PC-9 (cell line): ENCODE measurements at regions not wholly inside any gene's neighbourhood (a gene's known extent, or its start where the extent isn't known, plus 50 kb on each side); places are given as distances from the start of the nearest gene placed in this dataset.

ENCODE experiments used
- BruUV-seq: library from RNA; stranded (reverse); fragments of 400-500 nt; replicated peaks from 2 replicates; lab custom pipeline; 2021; lab: Mats Ljungman, UMichigan
- CTCF ChIA-PET: fragments of 300-600 bp; sonication (Branson Sonifier 250); formaldehyde crosslinking; loops from one replicate; lab custom pipeline; 2022; ENCODE audit warnings: antibody characterized with exemption; lab: Charles Lee
- POLR2A ChIA-PET: fragments of 300-600 bp; sonication (Branson Sonifier 250); formaldehyde crosslinking; loops from one replicate; lab custom pipeline; 2022; ENCODE audit warnings: antibody characterized with exemption; ENCODE audit not compliant: unreplicated experiment; lab: Charles Lee
- DNase-seq, 2 experiments: peaks; one replicate each; pipeline versions ENCODE4 v3.0.0 to v3.0.0-alpha.2; 2015 to 2022; ENCODE audit warnings: mixed read lengths in 1 of 2
- H2AFZ ChIP-seq: fragments of 200-600 bp; sonication (generic); 2 replicates; pipeline ENCODE4 v1.8.1; 2017; ENCODE audit warnings: antibody characterized with exemption
- H3F3A ChIP-seq: fragments of 200-600 bp; sonication (generic); 2 replicates; pipeline ENCODE4 v1.8.1; 2017; ENCODE audit warnings: antibody characterized with exemption, mild to moderate bottlenecking, low read depth; ENCODE audit not compliant: insufficient read depth
- H3K27ac ChIP-seq: fragments of 200-600 bp; sonication (generic); 2 replicates; pipeline ENCODE4 v1.6.1; 2016; ENCODE audit warnings: mixed run types
- H3K27me3 ChIP-seq: fragments of 200-600 bp; sonication (generic); 2 replicates; pipeline ENCODE4 v1.6.1; 2016; ENCODE audit warnings: low read depth, mixed run types; ENCODE audit not compliant: insufficient read depth
- H3K36me3 ChIP-seq: fragments of 200-600 bp; sonication (generic); 2 replicates; pipeline ENCODE4 v1.6.1; 2016; ENCODE audit warnings: low read depth, mixed run types
- H3K4me1 ChIP-seq: fragments of 200-600 bp; sonication (generic); replicated peaks from 2 replicates; pipeline ENCODE4 v1.6.1; 2016; ENCODE audit warnings: mixed run types; ENCODE audit not compliant: insufficient read depth
- H3K4me2 ChIP-seq: fragments of 200-600 bp; sonication (generic); 2 replicates; pipeline ENCODE4 v1.6.1; 2017; ENCODE audit warnings: mixed run types
- H3K4me3 ChIP-seq: fragments of 200-600 bp; sonication (generic); 2 replicates; pipeline ENCODE4 v1.6.1; 2016; ENCODE audit warnings: mixed run types
- H3K79me2 ChIP-seq: fragments of 200-600 bp; sonication (generic); 2 replicates; pipeline ENCODE4 v1.6.1; 2017; ENCODE audit warnings: low read depth, mixed run types
- H3K9me2 ChIP-seq: fragments of 200-600 bp; sonication (generic); 2 replicates; pipeline ENCODE4 v1.8.1; 2017; ENCODE audit warnings: mild to moderate bottlenecking; ENCODE audit not compliant: insufficient read depth
- H3K9me3 ChIP-seq: fragments of 200-600 bp; sonication (generic); 2 replicates; pipeline ENCODE4 v1.8.1; 2016; ENCODE audit warnings: low read depth; ENCODE audit not compliant: insufficient read depth
- H4K20me1 ChIP-seq: fragments of 200-600 bp; sonication (generic); 2 replicates; pipeline ENCODE4 v1.8.1; 2017; ENCODE audit not compliant: insufficient read depth
- EZH2 ChIP-seq: fragments of 200-600 bp; sonication (generic); IDR thresholded peaks from 2 replicates; pipeline ENCODE4 v1.8.0; 2017; ENCODE audit warnings: antibody characterized with exemption, low read depth
- intact Hi-C: fragments of 100-400 bp; cut with micrococcal nuclease; formaldehyde crosslinking; loops from one replicate; pipeline ENCODE4 v1.10.0; 2022; ENCODE audit not compliant: unreplicated experiment
- TF ChIP-seq, protein P1 (sequence below): fragments of 200-600 bp; sonication (generic); conservative IDR thresholded peaks from 2 replicates; pipeline ENCODE4 v1.6.1; 2017; ENCODE audit warnings: mixed run types, antibody characterized with exemption, mild to moderate bottlenecking, moderate library complexity

DNA sequence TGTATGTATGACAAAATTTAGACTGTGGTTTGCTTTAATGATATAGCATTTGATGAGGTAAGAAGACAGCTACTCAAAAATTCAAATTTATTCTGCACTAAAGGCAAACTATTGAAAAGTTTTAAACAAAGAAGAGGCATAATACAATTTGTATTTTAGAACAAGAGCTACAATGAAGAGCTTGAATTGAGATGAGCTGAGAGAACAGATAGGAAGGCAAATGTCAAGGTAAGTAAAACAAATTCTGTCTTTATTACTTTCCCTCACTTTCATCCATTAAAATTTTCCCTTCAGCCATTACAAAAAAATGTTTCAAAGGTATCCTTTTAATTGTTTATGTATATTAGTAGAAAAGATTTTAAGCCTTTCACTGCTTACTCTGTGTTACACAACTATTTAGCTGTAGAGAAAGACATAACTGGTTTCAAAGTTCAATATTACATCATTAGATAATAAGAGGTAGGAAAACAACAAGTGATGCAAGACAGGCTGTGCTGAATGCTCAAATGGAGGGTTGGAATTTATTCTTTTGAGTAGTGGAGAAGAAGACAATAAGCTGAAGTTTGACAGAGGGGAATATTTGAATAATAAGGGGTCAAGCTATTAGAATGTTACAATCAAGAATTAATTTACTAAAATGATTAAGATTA, 1334.1 kb downstream of the FSCB start:
- Histone ChIP-seq H3K27ac (no peak overlapping the region), H3F3A (no peaks in the 10 kb centered on the region), H3K4me1 (no peaks in the 10 kb centered on the region), H3K27me3 (no peaks in the 10 kb centered on the region), H3K79me2 (no peaks in the 10 kb centered on the region), H4K20me1 (no peaks in the 10 kb centered on the region), H3K9me2 (no peaks in the 10 kb centered on the region; the same call in 1 of the 2 replicates), H3K36me3 (no peaks in the 10 kb centered on the region), H2AFZ (no peak overlapping the region), H3K4me3 (no peak overlapping the region), H3K4me2 (no peak overlapping the region), H3K9me3 (no peaks in the 10 kb centered on the region)
- BruUV-seq: no TSS peak
- CTCF ChIA-PET: no interaction called here
- POLR2A ChIA-PET: no interaction called here
- no peak for DNase-seq
- intact Hi-C loops: no loop called here
- no peak for TF ChIP-seq EZH2
- TF ChIP-seq, protein P1, sequence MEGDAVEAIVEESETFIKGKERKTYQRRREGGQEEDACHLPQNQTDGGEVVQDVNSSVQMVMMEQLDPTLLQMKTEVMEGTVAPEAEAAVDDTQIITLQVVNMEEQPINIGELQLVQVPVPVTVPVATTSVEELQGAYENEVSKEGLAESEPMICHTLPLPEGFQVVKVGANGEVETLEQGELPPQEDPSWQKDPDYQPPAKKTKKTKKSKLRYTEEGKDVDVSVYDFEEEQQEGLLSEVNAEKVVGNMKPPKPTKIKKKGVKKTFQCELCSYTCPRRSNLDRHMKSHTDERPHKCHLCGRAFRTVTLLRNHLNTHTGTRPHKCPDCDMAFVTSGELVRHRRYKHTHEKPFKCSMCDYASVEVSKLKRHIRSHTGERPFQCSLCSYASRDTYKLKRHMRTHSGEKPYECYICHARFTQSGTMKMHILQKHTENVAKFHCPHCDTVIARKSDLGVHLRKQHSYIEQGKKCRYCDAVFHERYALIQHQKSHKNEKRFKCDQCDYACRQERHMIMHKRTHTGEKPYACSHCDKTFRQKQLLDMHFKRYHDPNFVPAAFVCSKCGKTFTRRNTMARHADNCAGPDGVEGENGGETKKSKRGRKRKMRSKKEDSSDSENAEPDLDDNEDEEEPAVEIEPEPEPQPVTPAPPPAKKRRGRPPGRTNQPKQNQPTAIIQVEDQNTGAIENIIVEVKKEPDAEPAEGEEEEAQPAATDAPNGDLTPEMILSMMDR: no peak

DNA sequence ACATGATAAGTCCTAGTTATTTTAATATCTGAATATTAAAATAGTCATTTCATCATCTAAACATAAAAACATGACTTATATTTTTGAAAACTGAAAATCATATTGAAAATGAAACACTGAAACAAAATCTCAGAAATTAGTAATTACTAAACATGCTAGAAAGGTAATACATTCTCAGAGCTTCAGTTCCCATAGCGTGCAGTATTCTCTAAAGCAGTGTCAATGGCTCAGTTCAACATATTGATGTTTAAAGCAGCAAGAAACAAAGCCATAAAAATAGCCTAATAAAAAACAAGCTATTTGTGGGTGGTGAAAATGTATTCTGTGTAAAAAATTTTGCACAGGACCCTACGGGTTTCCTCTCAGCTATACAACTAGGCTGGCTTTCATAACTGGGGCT, 1337.4 kb downstream of the FSCB start:
- DNase-seq: no peak
- H3K4me1 ChIP-seq: no peaks in the 10 kb centered on the region
- CTCF ChIA-PET: no interaction called here
- no peak for TF ChIP-seq EZH2
- TF ChIP-seq, protein P1: no peak
- no peak overlapping the region for H2AFZ ChIP-seq
- H3K27ac ChIP-seq: no peak overlapping the region
- POLR2A ChIA-PET: no interaction called here
- H3K9me2 ChIP-seq: no peaks in the 10 kb centered on the region
- no peaks in the 10 kb centered on the region for H3K9me3 ChIP-seq
- H4K20me1 ChIP-seq: no peaks in the 10 kb centered on the region
- no peaks in the 10 kb centered on the region for H3K79me2 ChIP-seq
- no peaks in the 10 kb centered on the region for H3K27me3 ChIP-seq
- no TSS peak for BruUV-seq
- H3K4me2 ChIP-seq: no peak overlapping the region
- no peaks in the 10 kb centered on the region for H3F3A ChIP-seq
- no peak overlapping the region for H3K4me3 ChIP-seq
- H3K36me3 ChIP-seq: no peaks in the 10 kb centered on the region
- intact Hi-C loops: no loop called here

DNA sequence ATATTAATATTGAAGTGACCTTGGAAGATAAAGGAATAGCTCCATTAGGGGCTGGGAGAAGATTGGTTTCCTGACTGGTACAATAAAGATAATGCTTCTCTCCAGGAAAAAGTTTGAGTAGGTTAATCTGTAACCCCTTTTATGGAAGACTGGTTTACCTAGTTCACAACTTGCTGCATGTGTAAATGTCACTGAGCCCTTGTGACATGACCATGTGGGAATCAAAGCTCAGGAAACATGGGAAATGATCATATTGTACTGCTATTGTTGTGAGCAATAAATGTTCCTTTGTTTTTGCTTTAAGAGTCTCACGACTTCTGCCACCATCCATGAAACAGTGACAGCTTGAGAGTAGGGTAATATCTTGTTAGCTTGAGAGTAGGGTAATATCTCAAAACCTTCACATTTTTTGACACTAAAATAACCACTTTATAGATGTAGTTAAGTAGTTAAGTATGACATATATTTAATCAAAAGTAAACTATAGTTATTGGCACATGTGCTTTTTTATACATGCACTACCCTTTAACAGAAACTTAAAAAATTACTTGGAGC, 1338.6 kb downstream of the FSCB start:
- Histone ChIP-seq H3K27ac (no peak overlapping the region), H3K36me3 (no peaks in the 10 kb centered on the region), H3K9me3 (no peaks in the 10 kb centered on the region), H2AFZ (no peak overlapping the region), H3K4me1 (no peaks in the 10 kb centered on the region), H3K9me2 (no peaks in the 10 kb centered on the region), H3K79me2 (no peaks in the 10 kb centered on the region), H3K27me3 (no peaks in the 10 kb centered on the region), H3K4me2 (no peak overlapping the region), H3K4me3 (no peak overlapping the region), H3F3A (no peaks in the 10 kb centered on the region), H4K20me1 (no peaks in the 10 kb centered on the region)
- no peak for TF ChIP-seq EZH2
- TF ChIP-seq, protein P1: no peak
- ChIA-PET CTCF (no interaction called here), POLR2A (interaction anchor here (0.7 kb wide), 1 partner anchor 14 kb away, joined by 6 read pairs; no protein-coding TSS in a partner anchor)
- no peak for DNase-seq
- BruUV-seq: no TSS peak
- intact Hi-C loops: no loop called here
